ENCODE measurements at regions not wholly inside any gene's neighbourhood (a gene's known extent, or its start where the extent isn't known, plus 50 kb on each side); places are given as distances from the start of the nearest gene placed in this dataset.

- no peak overlapping the region for H2AFZ ChIP-seq (ENCODE audit: low read depth)
- H4K20me1 ChIP-seq (ENCODE audit: insufficient read depth), result no peaks in the 10 kb centered on the region
- H3K4me3 ChIP-seq (IDR thresholded peaks at IDR 0.05; ENCODE audit: insufficient read depth, low read depth, low read length), result no peak overlapping the region
- H3K36me3 ChIP-seq (ENCODE audit: insufficient read depth), result no peaks in the 10 kb centered on the region
- no peak for TF ChIP-seq CTCF (conservative IDR thresholded peaks at IDR 0.05; ENCODE audit: low read depth, low read length)
- H3K79me2 ChIP-seq (ENCODE audit: insufficient read depth, low read depth), result no peaks in the 10 kb centered on the region
- H3K4me1 ChIP-seq (ENCODE audit: low read depth, poor library complexity, severe bottlenecking), result no peaks in the 10 kb centered on the region
- H3K27me3 ChIP-seq (ENCODE audit: insufficient read depth, low read depth), result no peaks in the 10 kb centered on the region
- H3K27ac ChIP-seq, result no peak overlapping the region
- H3K4me2 ChIP-seq, result no peak overlapping the region
- H3K9ac ChIP-seq, result no peak overlapping the region
These were observed 163.0 kb upstream of the TET2 start for GRCh38 chr4:104983615-104984179.

DNA sequence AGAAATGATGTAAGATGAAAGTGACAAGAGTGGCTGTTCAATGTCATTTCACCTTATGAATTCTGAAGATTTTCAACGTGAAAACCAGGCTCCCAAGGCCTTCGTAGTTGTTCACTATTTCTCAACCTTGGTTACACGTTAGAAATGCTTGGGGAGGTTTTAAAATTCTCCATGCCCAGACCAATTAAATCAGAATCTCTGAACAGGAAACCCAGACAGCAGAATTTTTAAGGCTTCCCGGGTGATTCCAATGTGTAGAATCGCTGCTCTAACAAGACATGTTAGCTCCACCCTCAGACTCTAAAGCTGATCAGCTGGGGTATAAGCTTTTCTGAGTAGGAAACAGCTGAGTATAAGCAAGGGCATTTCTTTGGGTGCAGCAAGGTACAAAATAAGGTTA is 160.4 kb upstream of the TET2 start:
- no peak overlapping the region for H3K4me3 ChIP-seq (IDR thresholded peaks at IDR 0.05; ENCODE audit: insufficient read depth, low read depth, low read length)
- no peak overlapping the region for H2AFZ ChIP-seq (ENCODE audit: low read depth)
- H3K27me3 ChIP-seq (ENCODE audit: insufficient read depth, low read depth), result no peaks in the 10 kb centered on the region
- TF ChIP-seq CTCF (conservative IDR thresholded peaks at IDR 0.05; ENCODE audit: low read depth, low read length), result no peak
- H4K20me1 ChIP-seq (ENCODE audit: insufficient read depth), result no peaks in the 10 kb centered on the region
- no peaks in the 10 kb centered on the region for H3K79me2 ChIP-seq (ENCODE audit: insufficient read depth, low read depth)
- no peaks in the 10 kb centered on the region for H3K4me1 ChIP-seq (ENCODE audit: low read depth, poor library complexity, severe bottlenecking)
- no peak overlapping the region for H3K4me2 ChIP-seq
- H3K36me3 ChIP-seq (ENCODE audit: insufficient read depth), result no peaks in the 10 kb centered on the region
- no peak overlapping the region for H3K9ac ChIP-seq
- no peak overlapping the region for H3K27ac ChIP-seq

DNA sequence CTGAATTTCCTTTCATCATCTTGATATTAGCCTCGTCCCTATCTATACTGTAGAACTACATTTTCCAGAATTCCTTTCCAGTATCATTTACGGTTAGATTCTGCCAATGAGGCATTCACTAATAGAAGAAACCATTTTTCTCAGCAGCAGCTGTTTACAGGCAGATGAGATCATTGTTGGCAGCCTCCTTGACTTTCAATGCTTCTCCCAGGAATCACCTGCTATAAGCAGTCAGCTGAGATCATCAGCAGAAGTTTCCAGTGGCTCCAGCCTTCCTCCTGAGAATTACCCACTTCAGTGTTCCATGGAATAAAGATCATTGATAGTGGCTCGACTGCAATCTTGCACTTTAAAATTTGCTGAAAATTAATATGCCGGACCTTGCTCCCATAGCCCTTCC is 157.3 kb upstream of the TET2 start:
- Histone ChIP-seq H3K4me3 (IDR thresholded peaks at IDR 0.05; ENCODE audit: insufficient read depth, low read depth, low read length) (no peak overlapping the region), H3K27me3 (ENCODE audit: insufficient read depth, low read depth) (no peaks in the 10 kb centered on the region), H3K27ac (no peak overlapping the region), H3K36me3 (ENCODE audit: insufficient read depth) (no peaks in the 10 kb centered on the region), H3K9ac (no peak overlapping the region), H2AFZ (ENCODE audit: low read depth) (no peak overlapping the region), H3K79me2 (ENCODE audit: insufficient read depth, low read depth) (no peaks in the 10 kb centered on the region), H3K4me2 (no peak overlapping the region), H3K4me1 (ENCODE audit: low read depth, poor library complexity, severe bottlenecking) (no peaks in the 10 kb centered on the region), H4K20me1 (ENCODE audit: insufficient read depth) (no peaks in the 10 kb centered on the region)
- no peak for TF ChIP-seq CTCF (conservative IDR thresholded peaks at IDR 0.05; ENCODE audit: low read depth, low read length)

GRCh38 chr4:105002278-105002677 is 144.4 kb upstream of the TET2 start:
- Histone ChIP-seq H3K36me3 (ENCODE audit: insufficient read depth) (no peaks in the 10 kb centered on the region), H3K4me3 (IDR thresholded peaks at IDR 0.05; ENCODE audit: insufficient read depth, low read depth, low read length) (no peak overlapping the region), H3K4me2 (no peak overlapping the region), H3K9ac (no peak overlapping the region), H3K27me3 (ENCODE audit: insufficient read depth, low read depth) (no peaks in the 10 kb centered on the region), H4K20me1 (ENCODE audit: insufficient read depth) (no peaks in the 10 kb centered on the region), H2AFZ (ENCODE audit: low read depth) (no peak overlapping the region), H3K27ac (no peak overlapping the region), H3K79me2 (ENCODE audit: insufficient read depth, low read depth) (no peaks in the 10 kb centered on the region), H3K4me1 (ENCODE audit: low read depth, poor library complexity, severe bottlenecking) (no peaks in the 10 kb centered on the region)
- TF ChIP-seq CTCF (conservative IDR thresholded peaks at IDR 0.05; ENCODE audit: low read depth, low read length), result no peak

Data from KMS-11 (cell line).